Liver (tissue), 3 donors: ENCODE measurements at regions not wholly inside any gene's neighbourhood (a gene's known extent, or its start where the extent isn't known, plus 50 kb on each side); places are given as distances from the start of the nearest gene placed in this dataset.

Source experiments
- EGR1 ChIP-seq, 2 donors: IDR thresholded peaks; 2 replicates each; pipeline ENCODE4 v1.6.1; 2016 to 2018; ENCODE audit warnings: antibody characterized with exemption in 2 of 2, low read depth in 2 of 2
- FOXA1 ChIP-seq: IDR thresholded peaks from 2 replicates; pipeline ENCODE4 v1.6.1; 2016; ENCODE audit warnings: antibody characterized with exemption
- GABPA ChIP-seq, 2 donors: IDR thresholded peaks in 1 of 2; conservative IDR thresholded peaks in 1 of 2; 2 replicates each; pipeline ENCODE4 v1.6.1; 2016; ENCODE audit warnings: antibody characterized with exemption in 2 of 2, mild to moderate bottlenecking in 1 of 2, moderate library complexity in 1 of 2
- JUND ChIP-seq, 2 donors: IDR thresholded peaks; 2 replicates each; pipeline ENCODE4 v1.6.1; 2016; ENCODE audit warnings: antibody characterized with exemption in 2 of 2
- RAD21 ChIP-seq, 2 donors: IDR thresholded peaks; 2 replicates each; pipeline ENCODE4 v1.6.1; 2016; ENCODE audit warnings: antibody characterized with exemption in 2 of 2, mild to moderate bottlenecking in 2 of 2
- SP1 ChIP-seq: IDR thresholded peaks from 2 replicates; pipeline ENCODE4 v1.6.1; 2018; ENCODE audit warnings: antibody characterized with exemption, mild to moderate bottlenecking
- TAF1 ChIP-seq: conservative IDR thresholded peaks from 2 replicates; pipeline ENCODE4 v1.6.1; 2016; ENCODE audit warnings: antibody characterized with exemption, mild to moderate bottlenecking
- YY1 ChIP-seq: IDR thresholded peaks from 2 replicates; pipeline ENCODE4 v1.6.1; 2016; ENCODE audit warnings: antibody characterized with exemption, mild to moderate bottlenecking
- TF ChIP-seq, protein P1 (sequence below): fragments of 150-350 bp; IDR thresholded peaks from 2 replicates; pipeline ENCODE4 v1.5.1; 2017; ENCODE audit warnings: improper control_type of control experiment, low read depth, low read length; ENCODE audit not compliant: missing input control
- TF ChIP-seq, protein P2 (sequence below): IDR thresholded peaks from 2 replicates; pipeline ENCODE4 v1.6.1; 2016; ENCODE audit warnings: antibody characterized with exemption
- TF ChIP-seq, protein P3 (sequence below): IDR thresholded peaks from 2 replicates; pipeline ENCODE4 v1.6.1; 2016; ENCODE audit warnings: antibody characterized with exemption, mild to moderate bottlenecking
- TF ChIP-seq, protein P4 (sequence below): IDR thresholded peaks from 2 replicates; pipeline ENCODE4 v1.6.1; 2016; ENCODE audit warnings: antibody characterized with exemption
- donor health status: healthy.
- donor health status: healthy.

DNA sequence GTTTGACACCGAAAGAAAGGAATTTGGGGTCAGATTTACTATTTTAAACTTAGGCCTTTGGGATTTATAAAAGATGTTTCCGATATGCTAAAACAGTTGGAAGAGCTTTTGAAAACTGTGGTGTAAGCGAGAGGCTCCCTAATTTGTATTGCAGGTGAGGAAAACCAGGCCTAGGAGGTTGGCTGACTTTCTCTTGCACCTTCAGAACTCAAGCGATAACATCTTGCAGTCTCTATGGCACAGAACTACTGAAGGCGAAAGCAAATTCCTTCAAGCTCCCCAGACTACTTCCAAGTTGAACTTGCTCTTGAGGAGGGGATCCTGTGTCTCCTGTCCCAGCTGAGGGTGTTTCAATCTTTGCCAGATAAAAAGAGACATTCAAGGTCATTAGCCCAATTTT is 685.7 kb downstream of the ADGRL2 start:
- TF ChIP-seq, protein P1, sequence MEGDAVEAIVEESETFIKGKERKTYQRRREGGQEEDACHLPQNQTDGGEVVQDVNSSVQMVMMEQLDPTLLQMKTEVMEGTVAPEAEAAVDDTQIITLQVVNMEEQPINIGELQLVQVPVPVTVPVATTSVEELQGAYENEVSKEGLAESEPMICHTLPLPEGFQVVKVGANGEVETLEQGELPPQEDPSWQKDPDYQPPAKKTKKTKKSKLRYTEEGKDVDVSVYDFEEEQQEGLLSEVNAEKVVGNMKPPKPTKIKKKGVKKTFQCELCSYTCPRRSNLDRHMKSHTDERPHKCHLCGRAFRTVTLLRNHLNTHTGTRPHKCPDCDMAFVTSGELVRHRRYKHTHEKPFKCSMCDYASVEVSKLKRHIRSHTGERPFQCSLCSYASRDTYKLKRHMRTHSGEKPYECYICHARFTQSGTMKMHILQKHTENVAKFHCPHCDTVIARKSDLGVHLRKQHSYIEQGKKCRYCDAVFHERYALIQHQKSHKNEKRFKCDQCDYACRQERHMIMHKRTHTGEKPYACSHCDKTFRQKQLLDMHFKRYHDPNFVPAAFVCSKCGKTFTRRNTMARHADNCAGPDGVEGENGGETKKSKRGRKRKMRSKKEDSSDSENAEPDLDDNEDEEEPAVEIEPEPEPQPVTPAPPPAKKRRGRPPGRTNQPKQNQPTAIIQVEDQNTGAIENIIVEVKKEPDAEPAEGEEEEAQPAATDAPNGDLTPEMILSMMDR: no peak
- TF ChIP-seq YY1 (no peak), TAF1 (no peak), SP1 (no peak), RAD21 (IDR thresholded peaks at IDR 0.05) (no peak), JUND (IDR thresholded peaks at IDR 0.05) (no peak), GABPA (IDR thresholded peaks at IDR 0.05 in 1 of 2, conservative IDR thresholded peaks at IDR 0.05 in 1 of 2) (no peak), FOXA1 (no peak), EGR1 (IDR thresholded peaks at IDR 0.05; ENCODE audit: low read depth in 2 of 2) (no peak)
- TF ChIP-seq, protein P2, sequence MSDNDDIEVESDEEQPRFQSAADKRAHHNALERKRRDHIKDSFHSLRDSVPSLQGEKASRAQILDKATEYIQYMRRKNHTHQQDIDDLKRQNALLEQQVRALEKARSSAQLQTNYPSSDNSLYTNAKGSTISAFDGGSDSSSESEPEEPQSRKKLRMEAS: no peak
- TF ChIP-seq, protein P3, sequence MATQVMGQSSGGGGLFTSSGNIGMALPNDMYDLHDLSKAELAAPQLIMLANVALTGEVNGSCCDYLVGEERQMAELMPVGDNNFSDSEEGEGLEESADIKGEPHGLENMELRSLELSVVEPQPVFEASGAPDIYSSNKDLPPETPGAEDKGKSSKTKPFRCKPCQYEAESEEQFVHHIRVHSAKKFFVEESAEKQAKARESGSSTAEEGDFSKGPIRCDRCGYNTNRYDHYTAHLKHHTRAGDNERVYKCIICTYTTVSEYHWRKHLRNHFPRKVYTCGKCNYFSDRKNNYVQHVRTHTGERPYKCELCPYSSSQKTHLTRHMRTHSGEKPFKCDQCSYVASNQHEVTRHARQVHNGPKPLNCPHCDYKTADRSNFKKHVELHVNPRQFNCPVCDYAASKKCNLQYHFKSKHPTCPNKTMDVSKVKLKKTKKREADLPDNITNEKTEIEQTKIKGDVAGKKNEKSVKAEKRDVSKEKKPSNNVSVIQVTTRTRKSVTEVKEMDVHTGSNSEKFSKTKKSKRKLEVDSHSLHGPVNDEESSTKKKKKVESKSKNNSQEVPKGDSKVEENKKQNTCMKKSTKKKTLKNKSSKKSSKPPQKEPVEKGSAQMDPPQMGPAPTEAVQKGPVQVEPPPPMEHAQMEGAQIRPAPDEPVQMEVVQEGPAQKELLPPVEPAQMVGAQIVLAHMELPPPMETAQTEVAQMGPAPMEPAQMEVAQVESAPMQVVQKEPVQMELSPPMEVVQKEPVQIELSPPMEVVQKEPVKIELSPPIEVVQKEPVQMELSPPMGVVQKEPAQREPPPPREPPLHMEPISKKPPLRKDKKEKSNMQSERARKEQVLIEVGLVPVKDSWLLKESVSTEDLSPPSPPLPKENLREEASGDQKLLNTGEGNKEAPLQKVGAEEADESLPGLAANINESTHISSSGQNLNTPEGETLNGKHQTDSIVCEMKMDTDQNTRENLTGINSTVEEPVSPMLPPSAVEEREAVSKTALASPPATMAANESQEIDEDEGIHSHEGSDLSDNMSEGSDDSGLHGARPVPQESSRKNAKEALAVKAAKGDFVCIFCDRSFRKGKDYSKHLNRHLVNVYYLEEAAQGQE: no peak
- TF ChIP-seq, protein P4, sequence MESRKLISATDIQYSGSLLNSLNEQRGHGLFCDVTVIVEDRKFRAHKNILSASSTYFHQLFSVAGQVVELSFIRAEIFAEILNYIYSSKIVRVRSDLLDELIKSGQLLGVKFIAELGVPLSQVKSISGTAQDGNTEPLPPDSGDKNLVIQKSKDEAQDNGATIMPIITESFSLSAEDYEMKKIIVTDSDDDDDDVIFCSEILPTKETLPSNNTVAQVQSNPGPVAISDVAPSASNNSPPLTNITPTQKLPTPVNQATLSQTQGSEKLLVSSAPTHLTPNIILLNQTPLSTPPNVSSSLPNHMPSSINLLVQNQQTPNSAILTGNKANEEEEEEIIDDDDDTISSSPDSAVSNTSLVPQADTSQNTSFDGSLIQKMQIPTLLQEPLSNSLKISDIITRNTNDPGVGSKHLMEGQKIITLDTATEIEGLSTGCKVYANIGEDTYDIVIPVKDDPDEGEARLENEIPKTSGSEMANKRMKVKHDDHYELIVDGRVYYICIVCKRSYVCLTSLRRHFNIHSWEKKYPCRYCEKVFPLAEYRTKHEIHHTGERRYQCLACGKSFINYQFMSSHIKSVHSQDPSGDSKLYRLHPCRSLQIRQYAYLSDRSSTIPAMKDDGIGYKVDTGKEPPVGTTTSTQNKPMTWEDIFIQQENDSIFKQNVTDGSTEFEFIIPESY: no peak
